HUES48 (cell line): ENCODE measurements at regions not wholly inside any gene's neighbourhood (a gene's known extent, or its start where the extent isn't known, plus 50 kb on each side); places are given as distances from the start of the nearest gene placed in this dataset.

Source experiments
- H3K27ac ChIP-seq: one replicate; pipeline ENCODE4 v1.7.0; 2013; ENCODE audit warnings: low read depth, low read length, inconsistent platforms
- H3K27me3 ChIP-seq: 2 replicates; pipeline ENCODE4 v1.6.1; 2013; ENCODE audit warnings: mild to moderate bottlenecking, low read length; ENCODE audit not compliant: control insufficient read depth, insufficient read depth
- H3K36me3 ChIP-seq: 2 replicates; pipeline ENCODE4 v1.6.1; 2013; ENCODE audit warnings: low read length; ENCODE audit not compliant: control insufficient read depth, insufficient read depth
- H3K4me1 ChIP-seq: 2 replicates; pipeline ENCODE4 v1.6.1; 2013; ENCODE audit warnings: mild to moderate bottlenecking, low read length; ENCODE audit not compliant: control insufficient read depth, insufficient read depth
- H3K4me3 ChIP-seq: 2 replicates; pipeline ENCODE4 v1.5.1; 2013; ENCODE audit warnings: mild to moderate bottlenecking, low read depth, low read length
- H3K9ac ChIP-seq: 2 replicates; pipeline ENCODE4 v1.6.1; 2013; ENCODE audit warnings: mild to moderate bottlenecking, low read depth, low read length, moderate library complexity
- H3K9me3 ChIP-seq: 2 replicates; pipeline ENCODE4 v1.6.1; 2013; ENCODE audit warnings: low read length; ENCODE audit not compliant: control insufficient read depth, insufficient read depth

- H3K4me3 ChIP-seq: no peak overlapping the region
- H3K9me3 ChIP-seq: no peaks in the 10 kb centered on the region
- H3K9ac ChIP-seq: no peak overlapping the region
- H3K36me3 ChIP-seq: no peaks in the 10 kb centered on the region
- H3K27ac ChIP-seq: no peak overlapping the region
- H3K27me3 ChIP-seq: peaks cover 51% of the 10 kb centered on the region
- H3K4me1 ChIP-seq: no peaks in the 10 kb centered on the region
Observed at GRCh38 chr2:120480903-120481445, 135.0 kb downstream of the INHBB start.

- no peak overlapping the region for H3K4me3 ChIP-seq
- H3K9ac ChIP-seq: no peak overlapping the region
- H3K27me3 ChIP-seq: peaks cover 48% of the 10 kb centered on the region
Observed at GRCh38 chr2:120481446-120482194, 135.7 kb downstream of the INHBB start.

GRCh38 chr2:120482334-120482733 is 136.4 kb downstream of the INHBB start:
- peaks cover 48% of the 10 kb centered on the region for H3K27me3 ChIP-seq
- no peak overlapping the region for H3K4me3 ChIP-seq
- H3K9ac ChIP-seq: no peak overlapping the region
- no peaks in the 10 kb centered on the region for H3K9me3 ChIP-seq
- H3K27ac ChIP-seq: no peak overlapping the region
- H3K4me1 ChIP-seq: no peaks in the 10 kb centered on the region
- no peaks in the 10 kb centered on the region for H3K36me3 ChIP-seq

More at GRCh38 chr2:120481446-120482194, 135.7 kb downstream of the INHBB start:
- no peaks in the 10 kb centered on the region for H3K9me3 ChIP-seq
- H3K36me3 ChIP-seq: no peaks in the 10 kb centered on the region
- no peaks in the 10 kb centered on the region for H3K4me1 ChIP-seq
- no peak overlapping the region for H3K27ac ChIP-seq

- Histone ChIP-seq H3K27ac (no peak overlapping the region), H3K4me1 (no peaks in the 10 kb centered on the region), H3K36me3 (no peaks in the 10 kb centered on the region), H3K4me3 (no peak overlapping the region), H3K9ac (no peak overlapping the region), H3K9me3 (no peaks in the 10 kb centered on the region), H3K27me3 (peaks cover 43% of the 10 kb centered on the region)
Observed at GRCh38 chr2:120483355-120483754, 137.4 kb downstream of the INHBB start.

- Histone ChIP-seq H3K4me1 (no peaks in the 10 kb centered on the region), H3K27ac (no peak overlapping the region), H3K27me3 (peaks cover 53% of the 10 kb centered on the region)
Observed at GRCh38 chr2:120485096-120485495, 139.2 kb downstream of the INHBB start.

GRCh38 chr2:120486441-120486840 is 140.5 kb downstream of the INHBB start:
- no peak overlapping the region for H3K27ac ChIP-seq
- H3K4me3 ChIP-seq: no peak overlapping the region
- peaks cover 54% of the 10 kb centered on the region for H3K27me3 ChIP-seq

More at GRCh38 chr2:120485096-120485495, 139.2 kb downstream of the INHBB start:
- H3K36me3 ChIP-seq: no peaks in the 10 kb centered on the region
- H3K4me3 ChIP-seq: no peak overlapping the region
- no peak overlapping the region for H3K9ac ChIP-seq
- H3K9me3 ChIP-seq: no peaks in the 10 kb centered on the region

GRCh38 chr2:120486946-120487345 is 141.0 kb downstream of the INHBB start:
- Histone ChIP-seq H3K36me3 (no peaks in the 10 kb centered on the region), H3K27ac (no peak overlapping the region), H3K4me1 (no peaks in the 10 kb centered on the region), H3K9ac (no peak overlapping the region), H3K4me3 (no peak overlapping the region), H3K27me3 (peaks cover 52% of the 10 kb centered on the region), H3K9me3 (no peaks in the 10 kb centered on the region)

More at GRCh38 chr2:120486441-120486840, 140.5 kb downstream of the INHBB start:
- no peaks in the 10 kb centered on the region for H3K4me1 ChIP-seq
- no peak overlapping the region for H3K9ac ChIP-seq
- H3K36me3 ChIP-seq: no peaks in the 10 kb centered on the region
- no peaks in the 10 kb centered on the region for H3K9me3 ChIP-seq

GRCh38 chr2:120488531-120488930 is 142.6 kb downstream of the INHBB start:
- Histone ChIP-seq H3K4me1 (no peaks in the 10 kb centered on the region), H3K9ac (no peak overlapping the region), H3K4me3 (no peak overlapping the region), H3K27me3 (peaks cover 37% of the 10 kb centered on the region), H3K9me3 (no peaks in the 10 kb centered on the region), H3K27ac (no peak overlapping the region), H3K36me3 (no peaks in the 10 kb centered on the region)

- H3K9me3 ChIP-seq: no peaks in the 10 kb centered on the region
- no peaks in the 10 kb centered on the region for H3K4me1 ChIP-seq
- no peak overlapping the region for H3K4me3 ChIP-seq
- no peaks in the 10 kb centered on the region for H3K36me3 ChIP-seq
- H3K27ac ChIP-seq: no peak overlapping the region
- H3K27me3 ChIP-seq: peaks cover 32% of the 10 kb centered on the region
- H3K9ac ChIP-seq: no peak overlapping the region
Observed at GRCh38 chr2:120489023-120489422, 143.1 kb downstream of the INHBB start.

GRCh38 chr2:120490091-120490798 is 144.3 kb downstream of the INHBB start:
- no peaks in the 10 kb centered on the region for H3K36me3 ChIP-seq

GRCh38 chr2:120491111-120491625 is 145.2 kb downstream of the INHBB start:
- H3K4me1 ChIP-seq: no peaks in the 10 kb centered on the region
- no peak overlapping the region for H3K27ac ChIP-seq
- no peak overlapping the region for H3K4me3 ChIP-seq
- H3K9me3 ChIP-seq: no peaks in the 10 kb centered on the region
- peaks cover 30% of the 10 kb centered on the region for H3K27me3 ChIP-seq
- H3K36me3 ChIP-seq: no peaks in the 10 kb centered on the region
- H3K9ac ChIP-seq: no peak overlapping the region

More at GRCh38 chr2:120490091-120490798, 144.3 kb downstream of the INHBB start:
- Histone ChIP-seq H3K4me1 (no peaks in the 10 kb centered on the region), H3K27me3 (peaks cover 28% of the 10 kb centered on the region), H3K9ac (no peak overlapping the region), H3K4me3 (no peak overlapping the region), H3K9me3 (no peaks in the 10 kb centered on the region), H3K27ac (no peak overlapping the region)
